GM19025 (cell line): ENCODE measurements at regions not wholly inside any gene's neighbourhood (a gene's known extent, or its start where the extent isn't known, plus 50 kb on each side); places are given as distances from the start of the nearest gene placed in this dataset.
"Not testable (repeated sequence)": the region's sequence is repeated elsewhere in the genome, so short reads cannot be mapped to it uniquely, and the experiment has no call there.

ENCODE experiments used
- ATAC-seq: cut with Tn5 transposase; IDR thresholded peaks from one replicate; pipeline ENCODE4 v1.9.1; 2021; ENCODE audit warnings: mild to moderate bottlenecking, low read depth, moderate library complexity; ENCODE audit not compliant: unreplicated experiment

DNA sequence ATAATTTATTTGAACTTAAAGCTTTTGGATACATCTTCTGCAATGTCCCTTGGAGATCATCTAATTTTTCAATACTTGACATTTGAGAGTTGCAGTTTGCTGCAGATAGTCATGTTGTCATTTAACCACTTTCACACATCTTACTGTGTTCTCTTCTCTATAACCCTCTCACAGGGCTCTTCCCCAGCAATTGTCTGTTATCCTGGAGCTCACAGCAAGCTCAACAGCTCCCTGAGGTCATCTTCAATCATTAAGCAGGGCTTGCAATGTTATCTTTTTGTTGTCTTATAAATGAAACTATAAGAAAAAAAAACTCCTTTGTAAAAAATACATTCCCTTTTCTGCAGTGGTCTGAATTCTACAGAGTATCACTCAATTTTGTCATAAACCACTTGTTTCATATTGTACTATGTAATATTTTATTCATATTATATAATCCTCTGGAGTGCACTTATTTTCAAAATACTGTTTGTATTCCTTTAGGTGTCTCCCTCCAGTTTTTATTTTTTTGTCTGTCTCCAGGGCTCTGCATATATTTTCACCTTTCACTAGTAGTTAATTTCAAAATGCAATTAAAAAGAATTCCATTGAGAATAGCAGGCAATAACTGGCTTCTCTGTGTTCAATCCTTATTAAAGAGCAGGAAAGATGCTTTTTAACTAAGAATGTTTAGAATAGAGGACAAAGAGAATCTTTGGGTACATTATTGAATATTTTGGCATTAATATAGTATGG lies 106.3 kb upstream of the ARSJ start:
- no peak for ATAC-seq

DNA sequence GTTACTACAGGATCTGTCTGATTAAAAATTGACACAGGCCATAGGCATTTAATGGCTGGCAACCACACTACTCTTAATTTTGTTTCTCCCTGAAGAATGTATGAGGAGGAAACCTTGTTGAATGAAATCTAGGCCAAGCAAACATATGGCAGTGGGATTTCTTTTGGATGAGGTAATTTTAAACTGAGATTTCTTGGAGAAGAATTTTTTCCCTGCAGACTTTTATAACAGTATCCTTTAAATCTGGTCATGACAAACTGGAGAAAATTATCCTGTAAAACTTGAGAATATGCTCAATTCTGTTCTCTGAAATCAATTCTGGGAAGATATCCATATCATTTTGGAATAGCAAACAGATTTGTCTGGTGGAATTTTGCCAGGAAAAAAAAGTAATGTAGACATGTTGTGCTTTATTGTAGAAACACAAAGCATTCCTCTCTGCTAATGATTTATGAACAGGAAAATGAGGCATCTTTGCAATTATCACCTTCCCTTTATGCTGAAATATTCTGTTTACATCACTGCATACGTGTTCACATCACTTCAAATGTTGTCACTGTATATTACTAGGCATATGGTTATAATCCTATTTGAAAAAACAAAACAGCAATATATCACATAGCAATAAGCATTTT lies 108.3 kb upstream of the ARSJ start:
- ATAC-seq: no peak

DNA sequence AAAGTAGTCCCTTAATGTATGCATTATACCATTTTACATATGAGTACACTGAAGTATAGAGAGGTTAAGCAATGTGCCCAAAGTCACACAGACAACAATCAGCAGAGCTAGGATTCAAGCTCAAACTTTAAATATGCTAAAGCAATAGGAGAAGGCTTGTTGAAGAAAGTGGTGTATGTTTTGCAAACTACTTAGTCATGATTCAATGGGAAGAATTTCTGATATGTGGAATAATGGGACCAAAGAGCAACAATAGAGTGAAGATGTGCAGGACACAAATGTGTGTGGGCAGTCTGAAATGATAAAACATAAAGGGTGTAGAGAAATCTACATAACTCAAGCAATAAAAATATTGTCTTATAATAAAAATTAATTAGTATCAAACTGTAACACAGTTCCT lies 109.0 kb upstream of the ARSJ start:
- no peak for ATAC-seq

DNA sequence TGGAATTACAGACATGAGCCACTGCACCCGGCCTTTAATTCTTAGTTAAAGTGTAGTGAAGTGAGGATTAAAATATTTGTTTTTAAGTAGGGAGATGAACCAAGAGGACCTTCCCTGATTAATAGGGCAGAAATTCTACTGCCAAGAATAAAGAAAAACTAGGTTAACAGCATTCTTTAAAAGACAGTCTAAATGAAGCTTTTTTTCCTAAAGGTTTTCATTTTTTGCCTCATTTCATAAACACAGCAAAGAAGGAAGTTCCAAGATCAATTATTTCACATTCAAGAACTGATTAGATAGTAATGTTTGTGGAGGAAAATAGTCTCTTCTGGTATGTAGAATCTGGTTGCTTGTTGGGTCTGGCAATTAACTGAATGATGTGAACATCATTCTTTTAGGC lies 112.1 kb upstream of the ARSJ start:
- no peak for ATAC-seq

DNA sequence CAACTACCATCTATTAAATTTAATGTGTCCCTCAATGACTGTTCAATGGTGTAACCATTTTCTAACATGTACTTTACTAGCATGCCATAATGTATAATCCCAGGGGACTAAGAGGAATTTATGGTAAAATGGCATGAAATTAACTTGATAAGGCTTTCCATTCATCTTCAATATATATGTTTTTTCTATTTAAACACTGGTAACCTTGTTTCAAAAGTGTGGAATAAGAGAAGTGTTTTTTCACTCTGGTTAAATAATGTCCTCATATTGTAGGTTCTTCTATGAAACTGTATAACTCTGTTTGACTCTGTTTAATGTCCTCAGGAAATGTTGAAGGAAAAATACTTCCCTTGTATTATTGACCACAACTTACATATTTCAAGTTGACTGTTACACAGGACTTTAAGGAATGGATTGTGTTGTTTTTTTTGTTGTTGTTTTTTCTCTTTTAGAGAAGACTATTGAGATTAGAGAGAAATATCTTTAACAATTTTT lies 113.8 kb upstream of the ARSJ start:
- no peak for ATAC-seq

DNA sequence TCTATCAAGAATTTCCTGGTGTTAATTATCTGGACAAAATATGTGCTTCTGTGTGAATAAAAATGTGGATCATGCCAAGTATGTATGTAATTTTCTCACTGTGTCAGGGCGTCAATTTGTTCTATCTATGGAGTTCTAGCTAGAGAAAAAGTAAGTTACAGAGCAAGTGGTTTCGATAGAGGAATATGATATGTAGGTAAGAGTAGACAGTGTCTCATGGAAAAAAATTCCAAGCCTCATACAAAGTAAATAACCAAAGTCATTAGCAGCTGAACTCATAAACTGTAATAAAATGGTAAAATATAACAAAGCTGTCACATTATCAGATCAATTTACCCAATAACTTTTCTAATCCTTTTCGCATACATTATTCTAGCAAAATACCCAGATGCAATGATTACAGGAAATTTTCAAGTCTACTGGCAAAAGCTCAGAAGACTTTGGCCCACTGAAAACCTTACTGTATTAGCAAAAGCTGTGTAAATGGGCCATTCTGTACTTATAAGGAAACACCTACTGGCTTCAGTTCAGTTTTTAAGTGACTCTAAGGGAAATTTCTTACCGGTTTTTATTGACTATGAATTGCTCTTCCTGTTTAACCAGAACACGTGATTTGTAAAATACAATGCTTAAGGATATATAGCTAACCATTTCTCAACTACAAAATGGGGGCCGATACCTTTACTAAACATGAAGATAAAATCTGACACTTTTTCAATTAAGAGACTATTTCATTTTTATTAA lies 121.0 kb upstream of the ARSJ start:
- no peak for ATAC-seq

DNA sequence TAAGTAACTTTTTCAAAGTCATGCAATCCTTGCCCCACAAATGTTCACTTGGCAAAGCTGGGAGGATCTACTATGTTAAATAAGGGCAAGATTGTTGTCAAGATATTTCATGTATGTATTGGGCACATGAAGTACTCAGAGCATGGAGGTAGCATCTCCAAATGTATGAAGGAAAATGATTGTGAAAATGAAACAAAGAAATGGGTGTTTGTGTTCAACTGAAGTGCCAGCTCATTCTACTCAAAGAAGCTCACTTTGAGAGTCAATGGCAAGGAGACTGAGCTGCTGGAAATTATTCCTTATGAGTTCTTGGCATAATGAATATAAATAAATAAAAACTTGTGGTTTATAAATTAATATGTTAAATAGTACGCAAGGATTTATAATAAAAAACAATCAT lies 124.5 kb upstream of the ARSJ start:
- ATAC-seq: no peak

DNA sequence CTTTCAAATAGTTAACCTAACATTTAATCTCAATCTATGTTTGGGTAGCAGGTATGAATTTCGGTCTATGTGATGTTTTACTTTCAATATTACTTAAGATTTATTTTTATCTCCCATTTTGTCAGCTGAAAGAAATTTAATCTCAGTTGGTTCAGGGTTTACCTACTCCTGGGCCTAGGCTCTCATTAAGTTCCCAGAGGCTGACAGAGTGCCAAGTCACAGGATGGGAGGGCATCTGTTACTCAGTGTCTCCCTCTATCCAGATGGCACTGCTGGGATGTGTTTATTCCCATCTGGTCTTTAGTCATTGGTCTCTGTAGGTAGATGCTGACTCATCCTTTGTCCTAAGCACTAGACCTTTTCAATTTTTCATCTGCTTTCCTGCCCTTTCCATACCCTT lies 129.4 kb upstream of the ARSJ start:
- ATAC-seq: no peak

DNA sequence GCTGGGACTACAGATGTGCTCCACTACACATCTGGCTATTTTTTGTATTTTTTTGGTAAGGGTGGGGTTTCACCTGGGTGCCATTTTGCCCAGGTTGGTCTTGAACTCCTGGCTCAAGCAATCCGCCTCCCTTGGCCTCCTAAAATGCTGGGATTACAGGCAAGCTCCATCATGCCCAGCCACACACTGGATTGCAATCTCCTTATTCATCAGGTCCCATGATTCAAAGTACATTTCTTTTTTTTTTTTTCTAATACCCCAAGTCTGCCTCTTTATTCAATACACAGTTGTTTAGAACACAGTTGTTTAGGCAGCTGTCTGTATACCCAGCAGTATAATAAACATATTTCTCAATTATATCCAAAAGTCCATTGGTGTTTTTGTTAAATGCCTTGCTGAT lies 130.3 kb upstream of the ARSJ start:
- no peak for ATAC-seq

DNA sequence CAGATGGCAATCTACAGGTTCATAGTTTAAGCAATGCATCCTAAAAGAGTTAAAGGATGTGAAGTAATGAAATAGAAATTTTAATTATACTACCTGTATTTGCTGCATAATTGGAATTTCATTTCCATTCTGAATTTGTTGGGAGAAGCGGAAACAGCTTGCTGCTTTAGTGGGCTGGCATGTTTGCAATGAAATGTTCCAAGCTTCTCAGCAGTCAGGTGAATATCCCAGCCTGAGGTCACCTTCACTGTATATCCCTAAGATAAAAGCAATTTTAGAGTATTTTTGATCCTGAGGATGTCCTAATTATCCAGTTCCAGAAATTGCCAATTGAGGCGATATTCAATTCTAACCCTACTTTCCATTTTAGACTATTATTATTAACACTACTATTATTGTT lies 136.1 kb upstream of the ARSJ start:
- no peak for ATAC-seq

DNA sequence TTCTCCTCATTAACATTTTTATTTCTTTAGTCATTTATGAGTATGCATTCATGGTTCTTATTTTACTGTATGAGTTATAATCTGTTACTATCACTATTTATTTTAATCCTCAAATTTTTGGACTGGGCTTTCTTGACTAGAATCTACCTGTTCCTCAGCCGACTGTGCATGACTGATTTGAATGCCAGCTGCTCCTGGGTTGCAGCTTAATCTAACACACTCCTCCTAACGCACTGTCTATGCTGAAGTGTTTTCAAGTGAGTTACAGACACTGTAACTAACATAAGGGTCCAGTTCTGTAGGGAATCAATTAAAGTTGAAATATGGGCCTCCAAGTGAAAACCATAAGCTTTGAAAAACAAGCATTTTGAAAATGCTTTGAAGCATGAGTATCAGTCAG lies 137.4 kb upstream of the ARSJ start:
- ATAC-seq: no peak

DNA sequence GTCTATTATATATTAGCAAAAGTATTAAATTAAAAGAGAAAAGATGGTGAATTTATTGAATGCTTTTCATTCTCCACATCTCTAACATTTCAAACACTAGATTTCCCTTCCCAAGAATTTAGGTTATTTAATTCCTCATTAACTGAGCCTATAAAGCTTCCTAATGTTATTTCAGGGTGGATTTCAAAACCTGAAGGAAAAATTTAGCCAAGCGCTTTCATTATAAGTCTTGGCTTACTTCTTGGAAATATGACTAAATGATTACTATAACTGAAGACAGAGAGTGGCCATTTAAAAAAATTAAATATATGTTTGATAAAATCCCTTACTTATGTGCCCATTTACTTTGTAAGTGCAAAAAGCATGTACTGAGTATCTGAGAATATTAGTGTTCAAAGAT lies 141.8 kb upstream of the ARSJ start:
- no peak for ATAC-seq

DNA sequence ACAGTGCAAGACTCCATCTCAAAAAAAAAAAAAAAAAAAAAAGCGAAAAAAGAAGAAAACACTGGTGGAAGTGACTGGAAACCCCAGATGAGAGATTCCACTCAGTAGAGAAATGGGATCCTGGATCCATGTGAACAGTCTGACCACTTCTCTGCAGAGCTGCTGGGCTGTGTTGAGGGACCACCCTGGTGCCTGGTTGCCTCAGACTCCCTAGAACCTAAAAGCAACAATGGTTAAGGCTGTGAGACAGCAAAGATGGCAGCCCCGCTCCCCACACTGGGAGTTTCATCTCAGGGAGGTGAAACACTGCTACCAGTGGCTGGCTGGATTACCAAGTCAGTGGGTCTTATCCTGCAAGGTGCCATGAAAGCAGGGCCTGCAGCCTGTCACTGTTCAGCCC lies 152.8 kb upstream of the ARSJ start:
- ATAC-seq: no peak

DNA sequence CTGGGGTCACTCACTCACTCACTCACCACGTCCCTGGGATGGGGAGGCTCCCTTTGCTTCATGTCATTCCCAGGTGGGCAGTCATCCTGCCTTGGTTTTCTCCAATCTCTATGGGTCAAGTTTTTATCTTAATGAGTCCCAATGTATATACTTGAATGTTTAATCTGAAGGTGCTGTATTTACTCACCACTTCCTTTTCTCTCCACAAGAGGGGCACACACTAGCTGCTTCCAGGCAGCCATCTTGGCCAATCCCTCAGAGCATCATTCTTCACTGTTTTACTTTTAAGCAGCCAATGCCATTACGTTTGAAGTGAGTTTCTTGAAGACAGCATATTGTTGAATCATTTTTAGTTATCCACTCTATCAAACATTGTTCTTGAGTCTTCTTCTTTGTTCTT lies 153.4 kb upstream of the ARSJ start:
- no peak for ATAC-seq

DNA sequence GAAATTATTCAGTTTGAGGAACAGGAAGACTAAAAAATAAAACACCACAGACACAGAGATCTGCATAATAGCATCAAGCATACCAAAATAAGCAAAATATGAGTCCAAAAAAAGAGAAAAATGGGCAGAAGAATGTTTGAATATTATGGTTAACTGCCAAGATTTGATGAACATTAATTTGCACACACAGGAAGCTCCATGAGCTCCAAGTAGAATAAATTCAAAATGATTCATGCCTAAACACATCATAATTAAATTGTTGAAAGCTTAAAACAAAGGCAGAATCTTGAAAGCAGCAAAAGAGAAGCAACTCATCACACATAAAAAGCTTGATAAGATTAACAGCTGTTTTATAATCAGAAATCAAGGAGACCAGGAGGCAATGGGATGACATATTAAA lies 156.6 kb upstream of the ARSJ start:
- no peak for ATAC-seq

DNA sequence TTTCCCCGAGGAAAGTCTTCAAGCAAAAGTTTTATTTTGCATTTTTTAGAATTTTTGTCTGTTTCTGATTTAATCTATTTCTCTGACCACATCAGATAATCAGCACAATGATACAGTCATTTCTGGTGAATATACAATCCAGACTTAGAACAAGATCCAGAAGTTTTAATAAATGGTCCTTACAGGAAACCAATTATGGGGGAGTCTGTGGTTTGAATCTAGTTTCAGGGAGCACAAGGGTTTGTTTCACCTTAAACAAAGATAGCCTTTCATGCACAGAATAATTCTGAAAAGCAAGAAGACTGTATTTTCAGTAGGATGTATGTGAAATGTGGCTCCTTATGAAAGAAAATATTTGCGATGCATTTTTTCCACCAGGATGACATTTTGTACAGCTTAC lies 158.5 kb upstream of the ARSJ start:
- ATAC-seq: no peak

DNA sequence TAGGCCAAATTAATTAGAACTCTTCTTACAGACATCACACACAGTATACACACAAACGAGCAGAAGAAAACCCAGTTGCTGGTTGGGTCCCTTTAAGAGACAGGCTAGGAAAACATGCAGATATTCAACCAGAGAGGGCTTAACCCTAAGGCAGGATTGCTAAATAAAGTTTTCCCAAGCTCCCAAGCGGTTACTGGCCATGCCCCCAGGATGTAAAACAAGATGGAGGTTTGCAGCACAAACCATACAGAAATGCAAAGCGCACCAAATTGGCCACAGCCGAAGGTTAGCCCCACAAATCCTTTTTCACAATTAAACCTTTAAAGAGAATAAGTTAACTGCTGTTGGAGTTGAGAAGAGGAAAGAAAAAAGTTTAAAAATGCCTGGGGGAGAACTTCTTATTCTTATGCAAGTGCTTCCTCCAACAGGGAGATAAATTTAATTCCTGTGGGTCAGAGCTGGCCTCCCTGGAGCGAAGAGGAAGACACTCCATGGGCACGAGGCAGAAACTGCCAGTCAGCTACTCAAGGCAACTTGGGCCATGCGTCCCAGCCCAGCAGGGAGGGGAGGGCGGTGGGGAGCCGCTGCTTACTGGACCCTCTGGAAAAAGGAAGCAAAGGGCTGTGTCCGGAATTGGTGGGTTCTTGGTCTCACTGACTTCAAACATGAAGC lies 167.6 kb upstream of the ARSJ start:
- ATAC-seq: no peak

DNA sequence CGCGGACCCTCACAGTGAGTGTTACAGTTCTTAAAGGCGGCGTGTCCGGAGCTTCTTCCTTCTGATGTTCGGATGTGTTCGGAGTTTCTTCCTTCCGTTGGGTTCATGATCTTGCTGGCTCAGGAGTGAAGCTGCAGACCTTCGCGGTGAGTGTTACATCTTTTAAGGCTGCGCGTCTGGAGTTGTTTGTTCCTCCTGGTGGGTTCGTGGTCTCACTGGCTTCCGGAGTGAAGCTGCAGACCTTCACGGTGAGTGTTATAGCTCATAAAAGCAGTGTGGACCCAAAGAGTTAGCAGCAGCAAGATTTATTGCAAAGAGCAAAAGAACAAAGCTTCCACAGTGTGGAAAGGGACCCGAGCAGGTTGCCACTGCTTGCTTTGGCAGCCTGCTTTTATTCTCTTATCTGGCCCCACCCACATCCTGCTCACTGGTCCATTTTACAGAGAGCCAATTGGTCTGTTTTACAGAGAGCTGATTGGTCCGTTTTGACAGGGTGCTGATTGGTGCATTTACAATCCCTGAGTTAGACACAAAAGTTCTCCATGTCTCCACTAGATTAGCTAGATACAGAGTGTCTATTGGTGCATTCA lies 168.3 kb upstream of the ARSJ start:
- ATAC-seq: not testable (repeated sequence)

DNA sequence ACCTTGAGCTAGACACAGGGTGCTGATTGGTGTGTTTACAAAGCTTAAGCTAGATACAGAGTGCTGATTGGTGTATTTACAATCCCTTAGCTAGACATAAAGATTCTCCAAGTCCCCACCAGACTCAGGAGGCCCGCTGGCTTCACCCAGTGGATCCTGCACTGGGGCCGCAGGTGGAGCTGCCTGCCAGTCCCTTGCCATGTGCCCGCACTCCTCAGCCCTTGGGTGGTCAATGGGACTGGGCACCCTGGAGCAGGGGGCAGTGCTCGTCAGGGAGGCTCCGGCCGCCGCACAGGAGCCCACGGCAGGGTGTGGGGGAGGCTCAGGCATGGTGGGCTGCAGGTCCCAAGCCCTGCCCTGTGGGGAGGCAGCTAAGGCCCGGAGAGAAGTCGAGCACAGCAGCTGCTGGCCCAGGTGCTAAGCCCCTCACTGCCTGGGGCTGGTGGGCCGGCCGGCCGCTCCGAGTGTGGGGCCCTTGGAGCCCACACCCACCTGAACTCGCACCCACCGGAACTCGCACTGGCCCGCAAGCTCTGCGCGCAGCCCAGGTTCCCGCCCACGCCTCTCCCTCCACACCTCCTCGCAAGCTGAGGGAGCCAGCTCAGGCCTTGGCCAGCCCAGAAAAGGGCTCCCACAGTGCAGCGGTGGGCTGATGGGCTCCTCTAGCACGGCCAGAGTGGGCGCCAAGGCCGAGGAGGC lies 169.1 kb upstream of the ARSJ start:
- not testable (repeated sequence) for ATAC-seq

DNA sequence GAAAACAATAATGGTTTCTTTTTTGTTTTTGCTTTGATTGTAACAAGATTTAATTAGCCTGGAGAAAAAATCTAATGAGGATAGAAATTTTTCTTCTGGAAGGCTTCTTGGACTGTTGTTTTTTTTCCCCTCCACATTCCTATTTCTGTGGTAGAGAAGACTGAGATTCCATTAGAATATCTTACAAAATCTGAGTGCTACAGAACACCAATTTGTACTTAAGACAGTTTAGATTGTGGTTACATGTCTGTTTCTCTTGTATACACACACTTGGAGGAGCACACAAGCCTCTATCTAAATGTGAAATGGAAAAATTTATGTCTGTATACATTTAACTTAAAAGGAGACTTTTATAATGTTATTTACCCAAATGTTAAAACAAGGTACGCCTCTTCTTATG lies 176.9 kb upstream of the ARSJ start:
- ATAC-seq: no peak
